GM19351 (cell line): ENCODE measurements at regions not wholly inside any gene's neighbourhood (a gene's known extent, or its start where the extent isn't known, plus 50 kb on each side); places are given as distances from the start of the nearest gene placed in this dataset.

Experiments used
- ATAC-seq: cut with Tn5 transposase; IDR thresholded peaks from one replicate; pipeline ENCODE4 v1.9.1; 2021; ENCODE audit warnings: mild to moderate bottlenecking, moderate library complexity; ENCODE audit not compliant: unreplicated experiment

- ATAC-seq = peak; percentile 74
These were observed 50.8 kb downstream of the RBM27 start for GRCh38 chr5:146254223-146254622.

DNA sequence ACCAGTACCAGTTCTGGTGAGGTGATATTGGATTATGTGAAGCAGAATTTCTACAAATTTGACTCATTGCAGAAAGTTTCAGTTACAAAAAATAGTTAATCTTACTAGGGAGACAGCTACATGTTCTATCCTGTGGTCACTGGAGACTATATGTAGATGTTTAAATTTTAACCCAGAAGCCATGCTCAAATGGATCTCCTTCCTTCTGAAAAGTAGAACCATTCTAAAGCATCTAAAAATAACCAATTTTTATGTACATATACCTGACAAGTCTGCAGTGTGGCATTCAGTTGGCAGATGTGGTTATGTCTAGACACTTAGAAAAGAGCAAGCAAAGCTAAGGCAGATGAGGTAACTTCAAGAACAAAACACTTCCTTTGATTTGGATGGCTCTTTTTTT, 65.5 kb upstream of the POU4F3 start:
- no peak for ATAC-seq

DNA sequence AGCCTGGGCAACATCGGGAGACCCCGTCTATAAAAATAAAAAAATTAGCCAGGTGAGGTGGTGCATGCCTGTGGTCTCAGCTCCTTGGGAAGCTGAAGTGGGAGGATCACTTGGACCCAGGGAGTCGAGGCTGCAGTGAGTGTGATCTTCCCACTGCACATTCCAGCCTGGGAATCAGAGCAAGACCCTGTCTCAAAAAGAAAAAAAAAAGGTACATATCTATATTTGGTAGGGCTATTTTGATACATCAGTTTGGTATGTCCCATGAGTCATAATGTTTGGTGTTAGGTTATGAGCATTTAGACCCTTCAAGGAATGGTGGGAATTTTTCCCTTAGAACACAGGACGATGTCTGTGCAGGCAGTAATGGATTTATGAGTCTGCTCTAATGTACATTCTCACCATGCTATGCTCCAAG, 55.3 kb upstream of the POU4F3 start:
- no peak for ATAC-seq

DNA sequence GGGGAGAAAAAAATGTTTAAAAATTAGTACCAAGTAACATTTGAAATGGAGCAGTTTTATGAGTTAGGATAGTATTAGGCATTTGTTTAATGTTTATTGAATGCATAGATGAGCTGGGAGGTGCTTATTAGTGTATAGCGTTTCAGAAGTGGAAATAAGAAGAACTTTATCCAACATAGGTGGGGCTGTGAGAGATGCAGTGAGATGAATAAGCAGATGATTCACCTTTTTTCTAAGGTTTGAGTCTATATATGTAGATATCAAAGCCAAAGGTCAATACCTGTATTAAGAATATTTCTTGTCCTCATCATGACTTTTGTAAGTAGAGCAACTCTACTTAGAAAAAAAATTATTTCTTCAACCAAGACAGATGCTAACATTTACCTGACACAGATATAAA, 54.6 kb upstream of the POU4F3 start:
- no peak for ATAC-seq
